GM12878 (cell line): ENCODE measurements at regions not wholly inside any gene's neighbourhood (a gene's known extent, or its start where the extent isn't known, plus 50 kb on each side); places are given as distances from the start of the nearest gene placed in this dataset.

ENCODE experiments used
- ATAC-seq: fragments of 200-7000 bp; cut with Tn5 transposase; 3 replicates; pipeline ENCODE4 v1.9.1; 2020; ENCODE audit warnings: mild to moderate bottlenecking, moderate library complexity
- BruUV-seq: library from RNA; stranded (reverse); fragments of 400-500 nt; replicated peaks from 2 replicates; lab custom pipeline; 2021; lab: Mats Ljungman, UMichigan
- CTCF ChIA-PET: fragments of 300-600 bp; sonication (Branson Sonifier 250); formaldehyde crosslinking; extraction: SDS; loops from one replicate; lab custom pipeline; 2021; ENCODE audit warnings: inconsistent platforms; lab: Yijun Ruan, JAX
- POLR2A ChIA-PET: fragments of 350-600 bp; formaldehyde crosslinking; extraction: SDS; loops from one replicate; lab custom pipeline; 2021; ENCODE audit warnings: inconsistent platforms; lab: Charles Lee
- RAD21 ChIA-PET: fragments of 300-600 bp; sonication (Branson Sonifier 250); formaldehyde crosslinking; loops from one replicate; lab custom pipeline; 2023; ENCODE audit warnings: antibody characterized with exemption; ENCODE audit not compliant: unreplicated experiment; lab: Charles Lee
- SMC1A ChIA-PET: fragments of 300-600 bp; sonication (Branson Sonifier 250); formaldehyde crosslinking; loops from one replicate; lab custom pipeline; 2023; ENCODE audit not compliant: unreplicated experiment, uncharacterized antibody; lab: Charles Lee
- DNase-seq: peaks from one replicate; pipeline ENCODE4 v3.0.0-alpha.2; 2011; ENCODE audit warnings: low read depth, low spot score
- FAIRE-seq: peaks from 3 replicates; lab custom pipeline; 2011; peaks lifted over from hg19 to GRCh38; lab: Jason Lieb, UNC
- H2AFZ ChIP-seq: 2 replicates; pipeline ENCODE4 v1.6.0; 2011; ENCODE audit warnings: low read depth, low read length, control low read depth; ENCODE audit not compliant: control insufficient read depth
- H3K27ac ChIP-seq: 2 replicates; pipeline ENCODE4 v1.5.1; 2011; ENCODE audit warnings: control low read depth; ENCODE audit not compliant: control insufficient read depth, insufficient read depth
- H3K27me3 ChIP-seq, 2 experiments: replicated peaks in 1 of 2; 2 replicates each; pipeline versions ENCODE4 v1.6.0 to v1.6.1; 2011; ENCODE audit warnings: low read length in 1 of 2; ENCODE audit not compliant: control insufficient read depth in 2 of 2, insufficient read depth in 2 of 2
- H3K36me3 ChIP-seq, 2 experiments: 2 replicates each; pipeline ENCODE4 v1.5.1; 2011; ENCODE audit warnings: low read length in 1 of 2; ENCODE audit not compliant: control insufficient read depth in 2 of 2, insufficient read depth in 2 of 2
- H3K4me1 ChIP-seq: 2 replicates; pipeline ENCODE4 v1.6.1; 2011; ENCODE audit warnings: mild to moderate bottlenecking, low read length, moderate library complexity, mixed read lengths; ENCODE audit not compliant: control insufficient read depth, insufficient read depth
- H3K4me2 ChIP-seq: 2 replicates; pipeline ENCODE4 v1.6.0; 2011; ENCODE audit warnings: control low read depth; ENCODE audit not compliant: control insufficient read depth, insufficient read depth
- H3K4me3 ChIP-seq: fragments of 200-600 bp; sonication (generic); 2 replicates; pipeline ENCODE4 v1.5.1; 2016
- H3K79me2 ChIP-seq: 2 replicates; pipeline ENCODE4 v1.6.0; 2011; ENCODE audit warnings: low read length; ENCODE audit not compliant: control insufficient read depth, insufficient read depth
- H3K9ac ChIP-seq: 2 replicates; pipeline ENCODE4 v1.8.0; 2011; ENCODE audit warnings: low read length, control low read depth, mixed read lengths; ENCODE audit not compliant: control insufficient read depth, insufficient read depth
- H3K9me3 ChIP-seq: replicated peaks from 3 replicates; pipeline ENCODE4 v1.5.1; 2011; ENCODE audit warnings: mild to moderate bottlenecking, low read length; ENCODE audit not compliant: control insufficient read depth, insufficient read depth
- H4K20me1 ChIP-seq: 2 replicates; pipeline ENCODE4 v1.6.0; 2011; ENCODE audit not compliant: control insufficient read depth, insufficient read depth
- CEBPZ ChIP-seq: fragments of 150-350 bp; IDR thresholded peaks from 2 replicates; pipeline ENCODE4 v1.6.1; 2016; ENCODE audit warnings: low read depth, low read length
- CTCF ChIP-seq, 3 experiments: IDR thresholded peaks in 2 of 3; conservative IDR thresholded peaks in 1 of 3; 2 replicates each; pipeline ENCODE4 v1.5.1; 2011; ENCODE audit warnings: low read depth in 3 of 3, low read length in 3 of 3, mild to moderate bottlenecking in 3 of 3, control low read depth in 2 of 3, moderate library complexity in 2 of 3, inconsistent platforms in 1 of 3, mixed read lengths in 1 of 3; ENCODE audit not compliant: control insufficient read depth in 2 of 3, insufficient read depth in 1 of 3; ENCODE audit errors: extremely low read depth in 1 of 3
- NKRF ChIP-seq: fragments of 450-650 bp; conservative IDR thresholded peaks from 2 replicates; pipeline ENCODE4 v1.6.1; 2017; ENCODE audit warnings: mild to moderate bottlenecking, moderate library complexity
- PBX3 ChIP-seq: IDR thresholded peaks from 2 replicates; pipeline ENCODE4 v1.6.1; 2011; ENCODE audit warnings: mild to moderate bottlenecking, low read depth, low read length, moderate library complexity; ENCODE audit not compliant: insufficient replicate concordance
- REST ChIP-seq: IDR thresholded peaks from 2 replicates; pipeline ENCODE4 v1.6.1; 2012; ENCODE audit warnings: mild to moderate bottlenecking, low read depth, low read length
- SMC3 ChIP-seq: IDR thresholded peaks from 2 replicates; pipeline ENCODE4 v1.6.1; 2011; ENCODE audit warnings: low read length, improper control_type of control experiment, borderline replicate concordance
- SREBF1 ChIP-seq: IDR thresholded peaks from 2 replicates; pipeline ENCODE4 v1.6.1; 2012; ENCODE audit warnings: mild to moderate bottlenecking, low read length
- TCF12 ChIP-seq: IDR thresholded peaks from 2 replicates; pipeline ENCODE4 v1.6.1; 2011; ENCODE audit warnings: low read depth, mild to moderate bottlenecking, low read length
- YBX1 ChIP-seq: fragments of 450-650 bp; IDR thresholded peaks from 2 replicates; pipeline ENCODE4 v1.6.1; 2016; ENCODE audit warnings: antibody characterized with exemption
- YY1 ChIP-seq: IDR thresholded peaks from 2 replicates; pipeline ENCODE4 v1.6.1; 2011; ENCODE audit warnings: low read depth, mild to moderate bottlenecking, low read length
- ZNF217 ChIP-seq: fragments of 450-650 bp; IDR thresholded peaks from 2 replicates; pipeline ENCODE4 v1.6.1; 2017; ENCODE audit warnings: antibody characterized with exemption, mild to moderate bottlenecking
- ZNF384 ChIP-seq: IDR thresholded peaks from 2 replicates; pipeline ENCODE4 v1.6.1; 2012; ENCODE audit warnings: low read depth, mild to moderate bottlenecking, low read length, improper control_type of control experiment, borderline replicate concordance
- WGBS: methylation state at CpG from one replicate; pipeline ENCODE4 v1.1.6; 2016; ENCODE audit warnings: low lambda C conversion rate; ENCODE audit not compliant: insufficient replicate concordance, insufficient coverage; ENCODE audit errors: missing lambda C conversion rate; 5-methylcytosine and 5-hydroxymethylcytosine counted together
- in situ Hi-C: fragments of 300-500 bp; cut with MboI; formaldehyde crosslinking; loops from 9 replicates; pipeline ENCODE4 v1.14.3; 2018; ENCODE audit warnings: mixed read lengths
- intact Hi-C: fragments of 100-400 bp; cut with micrococcal nuclease; formaldehyde crosslinking; loops from one replicate; pipeline ENCODE4 v1.14.2; 2022; ENCODE audit not compliant: unreplicated experiment

GRCh38 chr3:159693226-159693625, 295.4 kb upstream of the IL12A start:
- WGBS: 11% methylated on average over 4 of the region's 4 CpGs
- Histone ChIP-seq H3K4me1 (no peaks in the 10 kb centered on the region), H3K4me2 (no peak overlapping the region), H2AFZ (no peak overlapping the region), H3K27ac (no peak overlapping the region), H4K20me1 (no peaks in the 10 kb centered on the region), H3K36me3 (no peaks in the 10 kb centered on the region), H3K9ac (no peak overlapping the region), H3K79me2 (no peaks in the 10 kb centered on the region), H3K9me3 (no peaks in the 10 kb centered on the region), H3K27me3 (no peaks in the 10 kb centered on the region), H3K4me3 (no peak overlapping the region)
- POLR2A ChIA-PET: no interaction called here
- intact Hi-C loops (no loop called here), in situ Hi-C loops (no loop called here)
- FAIRE-seq (no peak), DNase-seq (no peak), ATAC-seq (no peak)
- RAD21 ChIA-PET: no interaction called here
- BruUV-seq: no TSS peak
- SMC1A ChIA-PET: no interaction called here
- CTCF ChIA-PET: no interaction called here
- no peak for TF ChIP-seq TCF12
- no peak for TF ChIP-seq NKRF
- no peak for TF ChIP-seq ZNF384
- no peak for TF ChIP-seq CTCF (IDR thresholded peaks at IDR 0.05 in 2 of 3, conservative IDR thresholded peaks at IDR 0.05 in 1 of 3; ENCODE audit: control insufficient read depth in 2 of 3, extremely low read depth in 1 of 3, insufficient read depth in 1 of 3, low read depth in 3 of 3, low read length in 3 of 3)
- no peak for TF ChIP-seq CEBPZ
- TF ChIP-seq YBX1: no peak
- no peak for TF ChIP-seq YY1
- no peak for TF ChIP-seq ZNF217
- TF ChIP-seq PBX3: no peak
- no peak for TF ChIP-seq SREBF1
- no peak for TF ChIP-seq SMC3
- TF ChIP-seq REST: no peak
